ENCODE measurements at regions not wholly inside any gene's neighbourhood (a gene's known extent, or its start where the extent isn't known, plus 50 kb on each side); places are given as distances from the start of the nearest gene placed in this dataset.

GRCh38 chr7:96794063-96794462 lies 84.4 kb upstream of the SEM1 start:
- intact Hi-C loops (cut with micrococcal nuclease) = no loop called here
- no peak overlapping the region for H3K9ac ChIP-seq (ENCODE audit: low read length)
- no peak overlapping the region for H3K27ac ChIP-seq (ENCODE audit: low read depth, low read length)
- ATAC-seq (no peak), DNase-seq (ENCODE audit: low read depth, low spot score) (no peak)
- no peak for TF ChIP-seq TCF7L2 (IDR thresholded peaks at IDR 0.05; ENCODE audit: borderline replicate concordance, extremely low read depth, insufficient read depth, insufficient read length)
- TF ChIP-seq ZBTB33 (IDR thresholded peaks at IDR 0.05; ENCODE audit: extremely low read depth, insufficient replicate concordance, low read length) = no peak
- TF ChIP-seq SP1 (IDR thresholded peaks at IDR 0.05; ENCODE audit: low read depth) = no peak
- no peak for TF ChIP-seq EZH2phosphoT487 (IDR thresholded peaks at IDR 0.05; ENCODE audit: borderline replicate concordance)
- no peak for TF ChIP-seq MAX (IDR thresholded peaks at IDR 0.05)
- no peaks in the 10 kb centered on the region for H3K4me1 ChIP-seq (ENCODE audit: control insufficient read depth in 1 of 2, insufficient read depth in 2 of 2, low read length in 2 of 2)
- no peaks in the 10 kb centered on the region for H3K9me3 ChIP-seq (ENCODE audit: control insufficient read depth in 1 of 2, insufficient read depth in 1 of 2, low read depth in 1 of 2, low read length in 2 of 2)
- no peak overlapping the region for H3K4me3 ChIP-seq (replicated peaks in 1 of 2; ENCODE audit: low read depth in 1 of 2, low read length in 2 of 2)
- ChIA-PET RAD21 (ENCODE audit: low non-redundant PET in 1 of 2, low total read pairs in 2 of 2, uncharacterized antibody in 2 of 2, unreplicated experiment in 2 of 2) (no interaction called here), POLR2A (no interaction called here), CTCF (no interaction called here)
- H3K79me2 ChIP-seq (ENCODE audit: insufficient read depth, low read length) = no peaks in the 10 kb centered on the region
- no peak overlapping the region for H2AFZ ChIP-seq (ENCODE audit: low read depth, low read length, poor library complexity, severe bottlenecking)
- no peak overlapping the region for H3K4me2 ChIP-seq (ENCODE audit: low read length)
- no peaks in the 10 kb centered on the region for H4K20me1 ChIP-seq (ENCODE audit: insufficient read depth)
- peaks cover 58% of the 10 kb centered on the region for H3K27me3 ChIP-seq (ENCODE audit: insufficient read depth, low read length)
- no peaks in the 10 kb centered on the region for H3K9me2 ChIP-seq (ENCODE audit: insufficient read depth)
- no TSS peak for BruUV-seq (replicated peaks)
- H3K36me3 ChIP-seq (ENCODE audit: control insufficient read depth in 1 of 2, insufficient read depth in 2 of 2, low read length in 2 of 2) = no peaks in the 10 kb centered on the region

GRCh38 chr7:96800122-96800521 lies 90.5 kb upstream of the SEM1 start:
- Histone ChIP-seq H3K4me3 (replicated peaks in 1 of 2; ENCODE audit: low read depth in 1 of 2, low read length in 2 of 2) (no peak overlapping the region), H3K9me3 (ENCODE audit: control insufficient read depth in 1 of 2, insufficient read depth in 1 of 2, low read depth in 1 of 2, low read length in 2 of 2) (no peaks in the 10 kb centered on the region), H2AFZ (ENCODE audit: low read depth, low read length, poor library complexity, severe bottlenecking) (no peak overlapping the region), H4K20me1 (ENCODE audit: insufficient read depth) (no peaks in the 10 kb centered on the region), H3K9me2 (ENCODE audit: insufficient read depth) (no peaks in the 10 kb centered on the region), H3K79me2 (ENCODE audit: insufficient read depth, low read length) (no peaks in the 10 kb centered on the region), H3K27ac (ENCODE audit: low read depth, low read length) (no peak overlapping the region), H3K27me3 (ENCODE audit: insufficient read depth, low read length) (peaks cover 62% of the 10 kb centered on the region), H3K9ac (ENCODE audit: low read length) (no peak overlapping the region), H3K36me3 (ENCODE audit: control insufficient read depth in 1 of 2, insufficient read depth in 2 of 2, low read length in 2 of 2) (no peaks in the 10 kb centered on the region), H3K4me2 (ENCODE audit: low read length) (no peak overlapping the region), H3K4me1 (ENCODE audit: control insufficient read depth in 1 of 2, insufficient read depth in 2 of 2, low read length in 2 of 2) (no peaks in the 10 kb centered on the region)
- ATAC-seq = no peak
- intact Hi-C loops (cut with micrococcal nuclease) = no loop called here
- RAD21 ChIA-PET (ENCODE audit: low non-redundant PET in 1 of 2, low total read pairs in 2 of 2, uncharacterized antibody in 2 of 2, unreplicated experiment in 2 of 2) = no interaction called here
- no TSS peak for BruUV-seq (replicated peaks)
- POLR2A ChIA-PET = no interaction called here
- TF ChIP-seq JUND (IDR thresholded peaks at IDR 0.05) = no peak
- no peak for TF ChIP-seq ZBTB33 (IDR thresholded peaks at IDR 0.05; ENCODE audit: extremely low read depth, insufficient replicate concordance, low read length)
- no peak for TF ChIP-seq SP1 (IDR thresholded peaks at IDR 0.05; ENCODE audit: low read depth)
- no peak for TF ChIP-seq MAX (IDR thresholded peaks at IDR 0.05)
- TF ChIP-seq ZFX (IDR thresholded peaks at IDR 0.05) = no peak
- TF ChIP-seq EGR1 (IDR thresholded peaks at IDR 0.05; ENCODE audit: low read depth) = no peak
- TF ChIP-seq EZH2 (IDR thresholded peaks at IDR 0.05) = no peak
- CTCF ChIA-PET = no interaction called here
- no peak for DNase-seq (ENCODE audit: low read depth, low spot score)
